ENCODE measurements at regions not wholly inside any gene's neighbourhood (a gene's known extent, or its start where the extent isn't known, plus 50 kb on each side); places are given as distances from the start of the nearest gene placed in this dataset.

GRCh38 chr6:170010665-170011203, 259.3 kb downstream of the ERMARD start:
- H3K27me3 ChIP-seq (ENCODE audit: control insufficient read depth in 2 of 2, insufficient read depth in 2 of 2, low read length in 2 of 2) = peaks cover 19 to 33% of the 10 kb centered on the region in 2 experiments
- dilution Hi-C loops (cut with MboI; ENCODE audit: extremely low pct_ligation_motif_present, low sequenced_read_pairs) (no loop called here), intact Hi-C loops (cut with micrococcal nuclease) (no loop called here)
- no peak overlapping the region for H3K9ac ChIP-seq (replicated peaks; ENCODE audit: extremely low read depth, insufficient read depth, low read length)
- no peak overlapping the region for H3K27ac ChIP-seq (ENCODE audit: insufficient read depth, low read depth, low read length)
- H3K9me1 ChIP-seq (replicated peaks; ENCODE audit: control insufficient read depth, extremely low read depth, insufficient read depth, low read length) = no peaks in the 10 kb centered on the region
- TF ChIP-seq JUN (IDR thresholded peaks at IDR 0.05; ENCODE audit: borderline replicate concordance, insufficient read depth, insufficient read length, low read depth) (no peak), MYC (IDR thresholded peaks at IDR 0.05; ENCODE audit: low read depth, low read length) (no peak), CTCF (IDR thresholded peaks at IDR 0.05; ENCODE audit: extremely low read depth in 1 of 2, insufficient read depth in 1 of 2, low read depth in 1 of 2, low read length in 2 of 2) (no peak), POLR2AphosphoS5 (IDR thresholded peaks at IDR 0.05; ENCODE audit: insufficient read depth, low read depth, low read length) (no peak), EZH2 (IDR thresholded peaks at IDR 0.05; ENCODE audit: borderline replicate concordance, low read depth, low read length, severe bottlenecking) (no peak), FOS (IDR thresholded peaks at IDR 0.05; ENCODE audit: borderline replicate concordance, insufficient read depth, low read length) (no peak), GATA2 (IDR thresholded peaks at IDR 0.05; ENCODE audit: insufficient read depth, insufficient read length, low read depth, low read length) (no peak), POLR2A (IDR thresholded peaks at IDR 0.05; ENCODE audit: low read depth, low read length) (no peak)
- TF ChIP-seq, protein P1, sequence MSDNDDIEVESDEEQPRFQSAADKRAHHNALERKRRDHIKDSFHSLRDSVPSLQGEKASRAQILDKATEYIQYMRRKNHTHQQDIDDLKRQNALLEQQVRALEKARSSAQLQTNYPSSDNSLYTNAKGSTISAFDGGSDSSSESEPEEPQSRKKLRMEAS (IDR thresholded peaks at IDR 0.05; ENCODE audit: insufficient read depth, insufficient read length) = no peak
- BruUV-seq (replicated peaks) = no TSS peak
- H3K36me3 ChIP-seq (ENCODE audit: control insufficient read depth in 2 of 2, extremely low read depth in 1 of 2, insufficient read depth in 2 of 2, low read length in 2 of 2) = no peaks in the 10 kb centered on the region
- H3K79me2 ChIP-seq (ENCODE audit: control insufficient read depth, insufficient read depth, low read length) = no peaks in the 10 kb centered on the region
- no peak overlapping the region for H2AFZ ChIP-seq (ENCODE audit: low read depth, low read length)
- H3K4me2 ChIP-seq (ENCODE audit: insufficient read depth, low read length) = no peak overlapping the region
- POLR2A ChIA-PET = no interaction called here
- DNase-seq (ENCODE audit: low read depth, low spot score) (no peak), FAIRE-seq (no peak)
- H3K9me3 ChIP-seq (replicated peaks; ENCODE audit: control insufficient read depth, insufficient read depth, low read length) = no peaks in the 10 kb centered on the region
- H3K4me3 ChIP-seq (replicated peaks in 1 of 3; ENCODE audit: insufficient read depth in 1 of 3, low read depth in 1 of 3, low read length in 3 of 3) = no peak overlapping the region
- H4K20me1 ChIP-seq (replicated peaks; ENCODE audit: control insufficient read depth, extremely low read depth, insufficient read depth, low read length) = no peaks in the 10 kb centered on the region
- CTCF ChIA-PET = interaction anchor here (1.1 to 2.2 kb wide), 2 partner anchors 179 to 506 kb away, joined by 3 to 13 read pairs; no protein-coding TSS in a partner anchor
- H3K4me1 ChIP-seq (ENCODE audit: control insufficient read depth, extremely low read depth, insufficient read depth, low read length) = no peaks in the 10 kb centered on the region
